Cardiac muscle cell (in vitro differentiated cells and primary cell): ENCODE measurements at regions not wholly inside any gene's neighbourhood (a gene's known extent, or its start where the extent isn't known, plus 50 kb on each side); places are given as distances from the start of the nearest gene placed in this dataset.
A peak's percentile ranks its signal among the peaks of the same experiment; 100 is the strongest.

Experiments used
- DNase-seq, 2 donors: peaks; one replicate each; pipeline versions ENCODE4 v3.0.0 to v3.0.0-alpha.2; 2010 to 2017; ENCODE audit warnings: low read depth in 1 of 2, low spot score in 1 of 2
- H3K27ac ChIP-seq: fragments of 200-600 bp; sonication (generic); 2 replicates; pipeline ENCODE4 v1.5.1; 2016
- H3K27me3 ChIP-seq: fragments of 200-600 bp; sonication (generic); 2 replicates; pipeline ENCODE4 v1.6.0; 2016; ENCODE audit warnings: control low read depth
- H3K36me3 ChIP-seq: fragments of 200-600 bp; sonication (generic); 2 replicates; pipeline ENCODE4 v1.5.1; 2016; ENCODE audit warnings: control low read depth
- H3K4me1 ChIP-seq: fragments of 200-600 bp; sonication (generic); 2 replicates; pipeline ENCODE4 v1.8.1; 2017; ENCODE audit warnings: low read depth, mild to moderate bottlenecking, mixed run types
- H3K4me3 ChIP-seq: fragments of 200-600 bp; sonication (generic); 2 replicates; pipeline ENCODE4 v1.5.1; 2016; ENCODE audit warnings: mild to moderate bottlenecking
- H3K9me3 ChIP-seq: fragments of 200-600 bp; sonication (generic); 2 replicates; pipeline ENCODE4 v1.5.1; 2017; ENCODE audit warnings: low read depth, mild to moderate bottlenecking, control low read depth
- TF ChIP-seq, protein P1 (sequence below): IDR thresholded peaks from 2 replicates; pipeline ENCODE4 v1.5.1; 2012; ENCODE audit warnings: low read depth, mild to moderate bottlenecking, low read length

DNA sequence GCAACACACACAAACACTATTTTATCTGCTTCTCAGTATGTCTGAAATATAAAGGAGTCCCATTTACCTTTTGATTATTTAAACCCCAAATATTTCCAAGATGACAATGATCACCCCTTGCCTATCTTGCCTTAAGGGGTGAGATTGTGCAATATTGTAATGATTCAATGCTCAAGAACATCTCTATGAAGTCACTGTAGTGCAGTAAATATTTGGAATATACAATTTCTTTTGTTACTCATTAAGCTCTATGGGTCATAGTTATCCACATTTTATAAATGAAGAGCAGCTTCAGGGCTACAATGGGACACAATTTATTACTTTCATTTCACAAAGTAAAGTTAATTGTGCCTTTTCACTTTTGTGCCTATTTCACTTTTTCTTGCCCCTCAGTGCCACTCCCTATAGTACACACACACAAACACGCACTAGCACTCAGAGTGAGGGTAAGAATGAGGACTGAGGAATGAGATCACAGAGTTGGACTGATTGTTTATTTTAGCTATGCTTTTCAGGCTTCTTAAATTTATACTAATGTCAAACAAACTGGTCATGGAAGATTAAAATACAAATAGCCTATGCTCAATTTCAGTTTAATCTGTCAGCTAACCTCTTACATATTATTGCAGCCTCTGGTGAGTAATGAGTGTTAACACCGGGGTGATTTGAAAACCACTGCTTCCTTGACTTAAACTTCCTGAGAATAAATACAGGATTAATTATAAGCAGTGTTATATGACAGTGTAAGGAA, 521.0 kb upstream of the B3GALT2 start:
- peaks cover 4% of the 10 kb centered on the region for H3K4me1 ChIP-seq
- H3K27me3 ChIP-seq, result no peaks in the 10 kb centered on the region
- no peak overlapping the region for H3K27ac ChIP-seq
- no peaks in the 10 kb centered on the region for H3K9me3 ChIP-seq
- TF ChIP-seq, protein P1, sequence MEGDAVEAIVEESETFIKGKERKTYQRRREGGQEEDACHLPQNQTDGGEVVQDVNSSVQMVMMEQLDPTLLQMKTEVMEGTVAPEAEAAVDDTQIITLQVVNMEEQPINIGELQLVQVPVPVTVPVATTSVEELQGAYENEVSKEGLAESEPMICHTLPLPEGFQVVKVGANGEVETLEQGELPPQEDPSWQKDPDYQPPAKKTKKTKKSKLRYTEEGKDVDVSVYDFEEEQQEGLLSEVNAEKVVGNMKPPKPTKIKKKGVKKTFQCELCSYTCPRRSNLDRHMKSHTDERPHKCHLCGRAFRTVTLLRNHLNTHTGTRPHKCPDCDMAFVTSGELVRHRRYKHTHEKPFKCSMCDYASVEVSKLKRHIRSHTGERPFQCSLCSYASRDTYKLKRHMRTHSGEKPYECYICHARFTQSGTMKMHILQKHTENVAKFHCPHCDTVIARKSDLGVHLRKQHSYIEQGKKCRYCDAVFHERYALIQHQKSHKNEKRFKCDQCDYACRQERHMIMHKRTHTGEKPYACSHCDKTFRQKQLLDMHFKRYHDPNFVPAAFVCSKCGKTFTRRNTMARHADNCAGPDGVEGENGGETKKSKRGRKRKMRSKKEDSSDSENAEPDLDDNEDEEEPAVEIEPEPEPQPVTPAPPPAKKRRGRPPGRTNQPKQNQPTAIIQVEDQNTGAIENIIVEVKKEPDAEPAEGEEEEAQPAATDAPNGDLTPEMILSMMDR, result no peak
- H3K4me3 ChIP-seq, result no peak overlapping the region
- no peaks in the 10 kb centered on the region for H3K36me3 ChIP-seq
- DNase-seq, result peak in 1 of 2 donors; percentile 37

DNA sequence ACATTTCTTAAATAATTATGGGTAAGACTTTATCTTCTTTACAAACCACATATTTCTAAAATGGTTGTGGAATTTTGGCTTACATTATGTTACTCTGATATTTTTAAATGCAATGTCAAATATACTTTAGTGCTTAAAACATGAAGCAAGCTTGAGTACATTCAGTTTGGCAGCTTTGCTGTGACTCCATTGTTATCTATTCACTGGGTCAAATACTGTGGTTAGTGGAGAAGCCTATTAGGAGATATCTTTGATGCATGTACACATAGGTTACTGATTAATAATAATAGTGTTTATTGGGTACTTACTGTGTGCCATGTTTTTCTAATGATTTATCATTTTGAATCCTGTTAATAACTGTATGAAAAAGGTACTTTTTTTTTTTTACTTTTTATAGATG, 520.4 kb upstream of the B3GALT2 start:
- H3K27me3 ChIP-seq, result no peaks in the 10 kb centered on the region
- H3K36me3 ChIP-seq, result no peaks in the 10 kb centered on the region
- TF ChIP-seq, protein P1, result no peak
- no peaks in the 10 kb centered on the region for H3K9me3 ChIP-seq
- H3K4me1 ChIP-seq, result peaks cover 6% of the 10 kb centered on the region
- DNase-seq, result peak in 1 of 2 donors; percentile 58
- no peak overlapping the region for H3K27ac ChIP-seq
- H3K4me3 ChIP-seq, result no peak overlapping the region

DNA sequence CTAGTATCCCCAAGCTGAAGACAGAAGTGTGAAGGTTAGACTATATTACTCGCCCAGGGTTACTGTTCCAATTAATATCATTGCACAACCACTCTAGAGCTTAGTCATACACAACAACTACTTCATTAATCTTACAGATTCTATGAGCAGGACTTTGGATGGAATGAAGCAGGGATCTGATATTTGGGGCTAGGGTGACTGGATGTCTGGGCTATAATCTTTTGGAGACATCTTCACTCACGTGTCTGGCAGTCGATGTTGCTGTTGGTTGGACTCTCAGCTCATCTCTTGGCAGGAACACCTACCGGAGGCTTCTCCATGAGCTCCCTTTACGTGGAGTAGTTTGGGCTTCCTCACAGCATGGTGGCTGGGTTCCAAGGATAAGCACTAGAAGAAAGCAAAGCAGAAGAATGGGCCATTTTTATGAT, 519.2 kb upstream of the B3GALT2 start:
- H3K4me3 ChIP-seq, result no peak overlapping the region
- TF ChIP-seq, protein P1, result no peak
- no peaks in the 10 kb centered on the region for H3K36me3 ChIP-seq
- peak in 1 of 2 donors; percentile 62 for DNase-seq
- H3K9me3 ChIP-seq, result no peaks in the 10 kb centered on the region
- H3K27me3 ChIP-seq, result no peaks in the 10 kb centered on the region
- no peak overlapping the region for H3K27ac ChIP-seq
- H3K4me1 ChIP-seq, result peaks cover 8% of the 10 kb centered on the region

DNA sequence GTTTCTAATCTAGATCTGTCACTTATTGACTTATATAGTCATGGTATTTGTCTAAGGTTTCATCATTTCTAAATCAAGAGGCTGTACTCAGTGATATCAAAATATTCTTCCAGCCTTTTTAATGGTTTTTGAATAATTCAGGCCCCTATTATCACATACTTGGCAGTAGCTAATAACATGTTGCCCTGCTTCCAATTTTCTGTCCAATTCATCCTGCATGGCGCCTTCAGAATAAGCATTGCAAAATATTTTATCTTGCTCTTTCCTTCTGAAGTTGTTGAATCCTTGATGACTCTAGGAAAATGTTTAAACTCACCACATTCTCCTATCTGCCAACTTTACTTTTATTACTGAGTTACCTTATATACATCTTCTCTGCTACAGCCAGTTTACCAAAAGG, 517.2 kb upstream of the B3GALT2 start:
- peak in 1 of 2 donors; percentile 67 for DNase-seq
- Histone ChIP-seq H3K4me1 (peaks cover 8% of the 10 kb centered on the region), H3K36me3 (no peaks in the 10 kb centered on the region), H3K27me3 (no peaks in the 10 kb centered on the region), H3K9me3 (no peaks in the 10 kb centered on the region), H3K27ac (no peak overlapping the region), H3K4me3 (no peak overlapping the region)
- TF ChIP-seq, protein P1, result no peak

DNA sequence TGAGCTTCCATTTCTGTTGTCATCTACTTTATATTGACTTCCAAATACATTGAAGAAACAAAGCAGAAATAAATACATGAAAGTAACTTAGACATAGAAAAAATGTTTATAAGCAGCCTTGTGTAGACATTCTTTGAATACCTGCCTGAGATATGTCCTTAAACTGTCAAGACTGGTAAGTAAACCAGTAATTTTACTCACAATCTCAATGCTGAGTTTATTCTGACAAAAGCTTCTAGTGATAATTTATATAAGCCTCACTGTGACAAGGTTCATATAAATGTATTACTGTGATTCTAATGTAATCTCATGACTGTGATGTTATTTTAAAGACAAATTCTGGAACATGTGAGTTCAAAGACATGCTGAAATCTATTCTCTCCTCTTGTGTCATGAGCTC, 516.7 kb upstream of the B3GALT2 start:
- Histone ChIP-seq H3K27me3 (no peaks in the 10 kb centered on the region), H3K4me1 (peaks cover 8% of the 10 kb centered on the region), H3K36me3 (no peaks in the 10 kb centered on the region), H3K27ac (no peak overlapping the region), H3K9me3 (no peaks in the 10 kb centered on the region), H3K4me3 (no peak overlapping the region)
- no peak for DNase-seq
- TF ChIP-seq, protein P1, result no peak
